ENCODE measurements at regions not wholly inside any gene's neighbourhood (a gene's known extent, or its start where the extent isn't known, plus 50 kb on each side); places are given as distances from the start of the nearest gene placed in this dataset.
"Not testable (repeated sequence)": the region's sequence is repeated elsewhere in the genome, so short reads cannot be mapped to it uniquely, and the experiment has no call there.

GRCh38 chr7:153103202-153103601 is 343.6 kb downstream of the ACTR3B start:
- no peak overlapping the region for H3K4me3 Mint-ChIP-seq
- no peak for TF ChIP-seq CTCF (IDR thresholded peaks at IDR 0.05)
- intact Hi-C loops (cut with micrococcal nuclease), result no loop called here

GRCh38 chr7:153107826-153108225 is 348.3 kb downstream of the ACTR3B start:
- no peaks in the 10 kb centered on the region for H3K9me3 Mint-ChIP-seq
- H3K36me3 Mint-ChIP-seq (ENCODE audit: low read depth), result no peaks in the 10 kb centered on the region
- no peak for TF ChIP-seq CTCF (IDR thresholded peaks at IDR 0.05)
- DNase-seq (no peak), ATAC-seq (no peak)
- H3K4me3 Mint-ChIP-seq, result no peak overlapping the region
- no peaks in the 10 kb centered on the region for H3K27me3 Mint-ChIP-seq
- CTCF ChIA-PET, result no interaction called here
- intact Hi-C loops (cut with micrococcal nuclease), result no loop called here
- no peak overlapping the region for H3K27ac Mint-ChIP-seq
- POLR2A ChIA-PET, result no interaction called here
- no peaks in the 10 kb centered on the region for H3K4me1 Mint-ChIP-seq (ENCODE audit: low read depth)

More at GRCh38 chr7:153103202-153103601, 343.6 kb downstream of the ACTR3B start:
- H3K36me3 Mint-ChIP-seq (ENCODE audit: low read depth), result no peaks in the 10 kb centered on the region
- no peaks in the 10 kb centered on the region for H3K4me1 Mint-ChIP-seq (ENCODE audit: low read depth)
- ChIA-PET POLR2A (no interaction called here), CTCF (no interaction called here)
- H3K9me3 Mint-ChIP-seq, result no peaks in the 10 kb centered on the region
- ATAC-seq (no peak), DNase-seq (no peak)
- no peak overlapping the region for H3K27ac Mint-ChIP-seq
- H3K27me3 Mint-ChIP-seq, result no peaks in the 10 kb centered on the region

GRCh38 chr7:153109566-153109965 is 350.0 kb downstream of the ACTR3B start:
- intact Hi-C loops (cut with micrococcal nuclease), result no loop called here
- DNase-seq (no peak), ATAC-seq (no peak)
- CTCF ChIA-PET, result no interaction called here
- POLR2A ChIA-PET, result no interaction called here
- TF ChIP-seq CTCF (IDR thresholded peaks at IDR 0.05), result no peak
- Mint-ChIP-seq H3K27ac (no peak overlapping the region), H3K36me3 (ENCODE audit: low read depth) (no peaks in the 10 kb centered on the region), H3K4me3 (no peak overlapping the region), H3K27me3 (no peaks in the 10 kb centered on the region), H3K4me1 (ENCODE audit: low read depth) (no peaks in the 10 kb centered on the region), H3K9me3 (peaks cover 5% of the 10 kb centered on the region)

- intact Hi-C loops (cut with micrococcal nuclease), result no loop called here
- DNase-seq (no peak), ATAC-seq (no peak)
- TF ChIP-seq CTCF (IDR thresholded peaks at IDR 0.05), result no peak
- CTCF ChIA-PET, result no interaction called here
- H3K36me3 Mint-ChIP-seq (ENCODE audit: low read depth), result no peaks in the 10 kb centered on the region
- H3K27me3 Mint-ChIP-seq, result no peaks in the 10 kb centered on the region
- no peaks in the 10 kb centered on the region for H3K4me1 Mint-ChIP-seq (ENCODE audit: low read depth)
- H3K27ac Mint-ChIP-seq, result no peak overlapping the region
- H3K9me3 Mint-ChIP-seq, result peaks cover 5% of the 10 kb centered on the region
- H3K4me3 Mint-ChIP-seq, result no peak overlapping the region
- POLR2A ChIA-PET, result no interaction called here
These were observed 351.1 kb downstream of the ACTR3B start for GRCh38 chr7:153110606-153111005.

GRCh38 chr7:153122255-153122654 is 362.7 kb downstream of the ACTR3B start:
- H3K27me3 Mint-ChIP-seq; DNase-seq; CTCF ChIA-PET; POLR2A ChIA-PET; ATAC-seq; H3K4me1 Mint-ChIP-seq (ENCODE audit: low read depth); H3K4me3 Mint-ChIP-seq; intact Hi-C loops (cut with micrococcal nuclease); H3K27ac Mint-ChIP-seq; H3K36me3 Mint-ChIP-seq (ENCODE audit: low read depth): not testable (repeated sequence)
- H3K9me3 Mint-ChIP-seq, result peaks cover 15% of the 10 kb centered on the region

- ATAC-seq, result no peak
- no peaks in the 10 kb centered on the region for H3K27me3 Mint-ChIP-seq
- intact Hi-C loops (cut with micrococcal nuclease), result no loop called here
- peaks cover 9% of the 10 kb centered on the region for H3K9me3 Mint-ChIP-seq
- POLR2A ChIA-PET, result no interaction called here
- CTCF ChIA-PET, result no interaction called here
- no peaks in the 10 kb centered on the region for H3K4me1 Mint-ChIP-seq (ENCODE audit: low read depth)
- no peaks in the 10 kb centered on the region for H3K36me3 Mint-ChIP-seq (ENCODE audit: low read depth)
- no peak overlapping the region for H3K27ac Mint-ChIP-seq
- TF ChIP-seq CTCF (IDR thresholded peaks at IDR 0.05), result no peak
- no peak for DNase-seq
- no peak overlapping the region for H3K4me3 Mint-ChIP-seq
These were observed 370.5 kb downstream of the ACTR3B start for GRCh38 chr7:153130052-153130451.

Data from activated CD8-positive, alpha-beta T cell treated with anti-CD3 and anti-CD28 coated beads for 36 hours (primary cell).